ENCODE measurements at regions not wholly inside any gene's neighbourhood (a gene's known extent, or its start where the extent isn't known, plus 50 kb on each side); places are given as distances from the start of the nearest gene placed in this dataset.

DNA sequence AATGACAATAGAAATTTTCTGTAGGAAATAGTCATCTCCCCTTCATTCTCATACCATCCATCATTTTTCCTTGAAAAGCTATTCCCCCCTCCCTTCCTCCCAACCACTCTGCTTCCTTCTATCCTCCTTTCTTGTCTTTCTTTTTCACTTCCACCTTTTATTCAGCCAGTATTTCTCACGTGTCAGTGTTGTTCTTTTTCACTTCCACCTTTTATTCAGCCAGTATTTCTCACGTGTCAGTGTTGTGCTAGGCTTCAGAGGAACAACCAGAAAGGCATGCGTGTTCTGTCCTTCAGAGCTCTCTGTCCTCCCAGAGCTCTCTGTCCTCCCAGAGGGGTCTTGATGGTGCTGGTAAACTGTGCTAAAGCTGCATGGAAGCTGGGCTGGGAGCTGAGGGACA lies 419.6 kb downstream of the GADD45G start:
- intact Hi-C loops (cut with DNase I) = no loop called here
- Histone ChIP-seq H3K4me1 (peaks cover 2 to 17% of the 10 kb centered on the region in 2 donors), H3K9me3 (no peaks in the 10 kb centered on the region), H3K27ac (no peak overlapping the region), H3K36me3 (no peaks in the 10 kb centered on the region), H3K4me3 (no peak overlapping the region), H3K27me3 (no peaks in the 10 kb centered on the region)
- no peak for DNase-seq (ENCODE audit: low spot score in 2 of 2)
- TF ChIP-seq, protein P1, sequence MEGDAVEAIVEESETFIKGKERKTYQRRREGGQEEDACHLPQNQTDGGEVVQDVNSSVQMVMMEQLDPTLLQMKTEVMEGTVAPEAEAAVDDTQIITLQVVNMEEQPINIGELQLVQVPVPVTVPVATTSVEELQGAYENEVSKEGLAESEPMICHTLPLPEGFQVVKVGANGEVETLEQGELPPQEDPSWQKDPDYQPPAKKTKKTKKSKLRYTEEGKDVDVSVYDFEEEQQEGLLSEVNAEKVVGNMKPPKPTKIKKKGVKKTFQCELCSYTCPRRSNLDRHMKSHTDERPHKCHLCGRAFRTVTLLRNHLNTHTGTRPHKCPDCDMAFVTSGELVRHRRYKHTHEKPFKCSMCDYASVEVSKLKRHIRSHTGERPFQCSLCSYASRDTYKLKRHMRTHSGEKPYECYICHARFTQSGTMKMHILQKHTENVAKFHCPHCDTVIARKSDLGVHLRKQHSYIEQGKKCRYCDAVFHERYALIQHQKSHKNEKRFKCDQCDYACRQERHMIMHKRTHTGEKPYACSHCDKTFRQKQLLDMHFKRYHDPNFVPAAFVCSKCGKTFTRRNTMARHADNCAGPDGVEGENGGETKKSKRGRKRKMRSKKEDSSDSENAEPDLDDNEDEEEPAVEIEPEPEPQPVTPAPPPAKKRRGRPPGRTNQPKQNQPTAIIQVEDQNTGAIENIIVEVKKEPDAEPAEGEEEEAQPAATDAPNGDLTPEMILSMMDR (IDR thresholded peaks at IDR 0.05) = no peak

DNA sequence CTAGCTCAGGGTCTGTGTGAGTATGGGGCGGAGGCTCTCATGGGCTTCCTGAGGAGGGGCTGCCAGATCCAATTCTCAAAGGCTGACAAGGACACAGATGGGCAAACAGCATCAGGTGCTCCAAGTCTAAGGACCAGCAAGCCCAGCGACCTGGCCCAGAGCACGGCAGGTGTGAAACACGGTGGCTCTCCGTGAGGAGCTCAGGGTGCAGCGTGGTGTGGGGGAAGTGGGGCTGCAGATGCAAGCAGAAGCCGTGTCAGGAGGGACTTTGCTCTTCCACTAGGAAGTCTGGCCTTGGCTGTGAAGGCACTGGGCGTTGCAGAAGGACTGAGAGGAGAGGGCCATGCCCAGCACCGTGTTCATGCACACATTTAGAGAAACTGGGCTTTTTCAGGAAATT lies 420.0 kb downstream of the GADD45G start:
- TF ChIP-seq, protein P1 (IDR thresholded peaks at IDR 0.05) = no peak
- Histone ChIP-seq H3K4me1 (peaks cover 2 to 17% of the 10 kb centered on the region in 2 donors), H3K27ac (no peak overlapping the region), H3K4me3 (no peak overlapping the region), H3K36me3 (no peaks in the 10 kb centered on the region), H3K9me3 (no peaks in the 10 kb centered on the region), H3K27me3 (no peaks in the 10 kb centered on the region)
- DNase-seq (ENCODE audit: low spot score in 2 of 2) = no peak
- intact Hi-C loops (cut with DNase I) = no loop called here

DNA sequence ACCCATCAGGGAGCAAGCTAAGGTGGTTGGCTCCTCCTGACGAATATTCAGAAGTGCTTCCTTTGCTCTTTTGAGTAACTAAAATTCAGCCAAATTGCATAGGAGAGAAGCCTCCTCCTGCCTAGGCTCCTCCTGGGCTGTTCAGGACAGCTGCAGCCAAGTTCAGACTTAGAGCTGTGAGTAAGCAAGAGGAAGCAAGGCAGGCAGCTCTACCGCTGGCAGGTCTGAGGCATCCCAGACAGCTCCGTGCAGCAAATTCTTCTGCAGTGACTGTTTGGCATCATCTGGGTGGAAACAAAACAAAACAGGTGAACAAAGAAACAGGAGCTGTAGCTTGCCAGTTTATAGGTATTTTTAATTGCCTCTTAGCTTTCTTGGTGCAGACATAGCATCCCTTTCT lies 421.0 kb downstream of the GADD45G start:
- H3K27me3 ChIP-seq = no peaks in the 10 kb centered on the region
- intact Hi-C loops (cut with DNase I) = no loop called here
- no peak for DNase-seq (ENCODE audit: low spot score in 2 of 2)
- no peaks in the 10 kb centered on the region for H3K9me3 ChIP-seq
- H3K4me1 ChIP-seq = peaks cover 2 to 9% of the 10 kb centered on the region in 2 donors
- H3K36me3 ChIP-seq = no peaks in the 10 kb centered on the region
- H3K4me3 ChIP-seq = no peak overlapping the region
- TF ChIP-seq, protein P1 (IDR thresholded peaks at IDR 0.05) = no peak
- H3K27ac ChIP-seq = no peak overlapping the region

DNA sequence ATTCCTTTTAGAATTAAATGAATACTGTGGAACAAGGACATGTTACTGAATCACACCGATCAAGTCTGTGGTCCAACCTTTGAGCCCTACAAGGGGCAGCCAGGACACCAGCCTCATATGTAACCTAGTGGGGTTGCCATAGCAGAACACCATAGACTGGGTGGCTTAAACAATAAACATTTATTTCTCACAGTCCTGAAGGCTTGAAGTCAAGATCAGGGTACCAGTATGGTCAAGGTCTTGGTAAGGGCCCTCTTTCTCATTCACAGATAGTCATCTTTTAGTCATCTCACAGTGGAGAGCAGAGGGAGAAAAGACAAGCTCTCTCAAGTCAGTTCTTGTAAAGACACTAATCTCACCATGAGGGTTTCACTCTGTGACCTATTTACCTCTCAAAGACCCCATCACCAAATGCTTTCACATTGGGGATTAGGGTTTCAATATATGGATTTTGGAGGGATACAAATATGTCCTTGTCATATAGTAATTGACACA lies 422.5 kb downstream of the GADD45G start:
- H3K36me3 ChIP-seq = no peaks in the 10 kb centered on the region
- DNase-seq (ENCODE audit: low spot score in 2 of 2) = no peak
- intact Hi-C loops (cut with DNase I) = no loop called here
- H3K4me1 ChIP-seq = no peaks in the 10 kb centered on the region
- TF ChIP-seq, protein P1 (IDR thresholded peaks at IDR 0.05) = no peak
- H3K27me3 ChIP-seq = no peaks in the 10 kb centered on the region
- no peak overlapping the region for H3K4me3 ChIP-seq
- H3K27ac ChIP-seq = no peak overlapping the region
- H3K9me3 ChIP-seq = no peaks in the 10 kb centered on the region

DNA sequence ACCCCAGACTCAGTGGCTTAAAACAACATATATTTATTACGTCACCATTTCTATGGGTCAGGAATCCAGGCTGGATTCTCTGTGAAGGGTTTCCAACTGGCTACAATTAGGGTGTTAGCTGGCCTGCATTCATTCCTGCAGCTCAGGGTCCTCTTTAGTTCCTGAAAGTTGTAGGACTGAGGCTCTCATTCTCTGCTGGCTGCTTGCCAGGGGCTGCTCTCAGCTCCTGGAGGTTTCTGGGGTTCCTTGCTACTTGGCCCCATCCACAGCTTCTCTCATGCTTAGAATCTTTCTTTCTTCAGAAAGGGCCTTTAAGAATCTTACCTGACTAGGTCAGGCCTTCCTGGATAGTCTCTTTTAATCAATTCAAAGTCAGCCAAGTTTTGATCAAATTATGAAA lies 424.6 kb downstream of the GADD45G start:
- intact Hi-C loops (cut with DNase I) = no loop called here
- no peak overlapping the region for H3K27ac ChIP-seq

More for the DNA sequence above, 424.6 kb downstream of the GADD45G start:
- Histone ChIP-seq H3K36me3 (no peaks in the 10 kb centered on the region), H3K9me3 (no peaks in the 10 kb centered on the region), H3K27me3 (no peaks in the 10 kb centered on the region), H3K4me3 (no peak overlapping the region), H3K4me1 (no peaks in the 10 kb centered on the region)
- DNase-seq (ENCODE audit: low spot score in 2 of 2) = no peak
- TF ChIP-seq, protein P1 (IDR thresholded peaks at IDR 0.05) = no peak

Data from ascending aorta (tissue), 2 donors.